GM12878 (cell line): ENCODE measurements at regions not wholly inside any gene's neighbourhood (a gene's known extent, or its start where the extent isn't known, plus 50 kb on each side); places are given as distances from the start of the nearest gene placed in this dataset.

Experiments
- ATAC-seq: fragments of 200-7000 bp; cut with Tn5 transposase; 3 replicates; pipeline ENCODE4 v1.9.1; 2020; ENCODE audit warnings: mild to moderate bottlenecking, moderate library complexity
- BruUV-seq: library from RNA; stranded (reverse); fragments of 400-500 nt; replicated peaks from 2 replicates; lab custom pipeline; 2021; lab: Mats Ljungman, UMichigan
- CTCF ChIA-PET: fragments of 300-600 bp; sonication (Branson Sonifier 250); formaldehyde crosslinking; extraction: SDS; loops from one replicate; lab custom pipeline; 2021; ENCODE audit warnings: inconsistent platforms; lab: Yijun Ruan, JAX
- POLR2A ChIA-PET: fragments of 350-600 bp; formaldehyde crosslinking; extraction: SDS; loops from one replicate; lab custom pipeline; 2021; ENCODE audit warnings: inconsistent platforms; lab: Charles Lee
- RAD21 ChIA-PET: fragments of 300-600 bp; sonication (Branson Sonifier 250); formaldehyde crosslinking; loops from one replicate; lab custom pipeline; 2023; ENCODE audit warnings: antibody characterized with exemption; ENCODE audit not compliant: unreplicated experiment; lab: Charles Lee
- SMC1A ChIA-PET: fragments of 300-600 bp; sonication (Branson Sonifier 250); formaldehyde crosslinking; loops from one replicate; lab custom pipeline; 2023; ENCODE audit not compliant: unreplicated experiment, uncharacterized antibody; lab: Charles Lee
- DNase-seq: peaks from one replicate; pipeline ENCODE4 v3.0.0-alpha.2; 2011; ENCODE audit warnings: low read depth, low spot score
- FAIRE-seq: peaks from 3 replicates; lab custom pipeline; 2011; peaks lifted over from hg19 to GRCh38; lab: Jason Lieb, UNC
- H2AFZ ChIP-seq: 2 replicates; pipeline ENCODE4 v1.6.0; 2011; ENCODE audit warnings: low read depth, low read length, control low read depth; ENCODE audit not compliant: control insufficient read depth
- H3K27ac ChIP-seq: 2 replicates; pipeline ENCODE4 v1.5.1; 2011; ENCODE audit warnings: control low read depth; ENCODE audit not compliant: control insufficient read depth, insufficient read depth
- H3K27me3 ChIP-seq, 2 experiments: replicated peaks in 1 of 2; 2 replicates each; pipeline versions ENCODE4 v1.6.0 to v1.6.1; 2011; ENCODE audit warnings: low read length in 1 of 2; ENCODE audit not compliant: control insufficient read depth in 2 of 2, insufficient read depth in 2 of 2
- H3K36me3 ChIP-seq, 2 experiments: 2 replicates each; pipeline ENCODE4 v1.5.1; 2011; ENCODE audit warnings: low read length in 1 of 2; ENCODE audit not compliant: control insufficient read depth in 2 of 2, insufficient read depth in 2 of 2
- H3K4me1 ChIP-seq: 2 replicates; pipeline ENCODE4 v1.6.1; 2011; ENCODE audit warnings: mild to moderate bottlenecking, low read length, moderate library complexity, mixed read lengths; ENCODE audit not compliant: control insufficient read depth, insufficient read depth
- H3K4me2 ChIP-seq: 2 replicates; pipeline ENCODE4 v1.6.0; 2011; ENCODE audit warnings: control low read depth; ENCODE audit not compliant: control insufficient read depth, insufficient read depth
- H3K4me3 ChIP-seq: fragments of 200-600 bp; sonication (generic); 2 replicates; pipeline ENCODE4 v1.5.1; 2016
- H3K79me2 ChIP-seq: 2 replicates; pipeline ENCODE4 v1.6.0; 2011; ENCODE audit warnings: low read length; ENCODE audit not compliant: control insufficient read depth, insufficient read depth
- H3K9ac ChIP-seq: 2 replicates; pipeline ENCODE4 v1.8.0; 2011; ENCODE audit warnings: low read length, control low read depth, mixed read lengths; ENCODE audit not compliant: control insufficient read depth, insufficient read depth
- H3K9me3 ChIP-seq: replicated peaks from 3 replicates; pipeline ENCODE4 v1.5.1; 2011; ENCODE audit warnings: mild to moderate bottlenecking, low read length; ENCODE audit not compliant: control insufficient read depth, insufficient read depth
- H4K20me1 ChIP-seq: 2 replicates; pipeline ENCODE4 v1.6.0; 2011; ENCODE audit not compliant: control insufficient read depth, insufficient read depth
- ATF7 ChIP-seq: fragments of 450-650 bp; IDR thresholded peaks from 2 replicates; pipeline ENCODE4 v1.6.1; 2016; ENCODE audit warnings: low read depth, mild to moderate bottlenecking
- ESRRA ChIP-seq: IDR thresholded peaks from 2 replicates; pipeline ENCODE4 v1.6.1; 2012; ENCODE audit warnings: mild to moderate bottlenecking, low read length, improper control_type of control experiment
- POLR2A ChIP-seq: IDR thresholded peaks from 2 replicates; pipeline ENCODE4 v1.6.1; 2011; ENCODE audit warnings: low read depth, mild to moderate bottlenecking, low read length
- RAD51 ChIP-seq: fragments of 450-650 bp; IDR thresholded peaks from 2 replicates; pipeline ENCODE4 v1.6.1; 2016; ENCODE audit warnings: moderate library complexity, mild to moderate bottlenecking, inconsistent platforms
- SREBF2 ChIP-seq: IDR thresholded peaks from 2 replicates; pipeline ENCODE4 v1.6.1; 2012; ENCODE audit warnings: mild to moderate bottlenecking, low read length
- SUPT20H ChIP-seq: IDR thresholded peaks from 2 replicates; pipeline ENCODE4 v1.6.1; 2011; ENCODE audit warnings: low read depth, mild to moderate bottlenecking, low read length, moderate library complexity, borderline replicate concordance; ENCODE audit not compliant: control insufficient read depth
- TARDBP ChIP-seq: IDR thresholded peaks from 2 replicates; pipeline ENCODE4 v1.6.1; 2016; ENCODE audit warnings: borderline replicate concordance
- TCF7 ChIP-seq: IDR thresholded peaks from 2 replicates; pipeline ENCODE4 v1.6.1; 2014; ENCODE audit warnings: antibody characterized with exemption, borderline replicate concordance
- WGBS: methylation state at CpG from one replicate; pipeline ENCODE4 v1.1.6; 2016; ENCODE audit warnings: low lambda C conversion rate; ENCODE audit not compliant: insufficient replicate concordance, insufficient coverage; ENCODE audit errors: missing lambda C conversion rate; 5-methylcytosine and 5-hydroxymethylcytosine counted together
- in situ Hi-C: fragments of 300-500 bp; cut with MboI; formaldehyde crosslinking; loops from 9 replicates; pipeline ENCODE4 v1.14.3; 2018; ENCODE audit warnings: mixed read lengths
- intact Hi-C: fragments of 100-400 bp; cut with micrococcal nuclease; formaldehyde crosslinking; loops from one replicate; pipeline ENCODE4 v1.14.2; 2022; ENCODE audit not compliant: unreplicated experiment
- TF ChIP-seq, protein P1 (sequence below): fragments of 450-650 bp; formaldehyde crosslinking; IDR thresholded peaks from 2 replicates; pipeline ENCODE4 v1.5.0; 2022; ENCODE audit warnings: mild to moderate bottlenecking, missing genetic modification characterization

GRCh38 chr11:100484948-100485347 is 202.1 kb upstream of the ARHGAP42 start:
- no TSS peak for BruUV-seq
- FAIRE-seq (no peak), ATAC-seq (no peak), DNase-seq (no peak)
- Histone ChIP-seq H3K27me3 (no peaks in the 10 kb centered on the region), H4K20me1 (no peaks in the 10 kb centered on the region), H3K27ac (no peak overlapping the region), H2AFZ (no peak overlapping the region), H3K36me3 (no peaks in the 10 kb centered on the region), H3K9me3 (no peaks in the 10 kb centered on the region), H3K4me2 (no peak overlapping the region), H3K4me3 (no peak overlapping the region), H3K79me2 (no peaks in the 10 kb centered on the region), H3K9ac (no peak overlapping the region), H3K4me1 (no peaks in the 10 kb centered on the region)
- ChIA-PET CTCF (no interaction called here), RAD21 (no interaction called here), POLR2A (no interaction called here), SMC1A (interaction anchor here (0.8 kb wide), 1 partner anchor 12 kb away, joined by 3 read pairs; no protein-coding TSS in a partner anchor)
- intact Hi-C loops (no loop called here), in situ Hi-C loops (no loop called here)
- TF ChIP-seq TARDBP (no peak), POLR2A (no peak), ESRRA (no peak), RAD51 (no peak)
- WGBS, result 2% methylated on average over 2 of the region's 2 CpGs

- no TSS peak for BruUV-seq
Observed at GRCh38 chr11:100498780-100499179, 188.3 kb upstream of the ARHGAP42 start.

More at GRCh38 chr11:100498780-100499179, 188.3 kb upstream of the ARHGAP42 start:
- no peaks in the 10 kb centered on the region for H4K20me1 ChIP-seq
- FAIRE-seq (no peak), ATAC-seq (no peak), DNase-seq (no peak)
- TF ChIP-seq TCF7 (no peak), SREBF2 (no peak), ATF7 (peak; percentile 59; the same call in 1 of the 2 replicates), SUPT20H (no peak)
- TF ChIP-seq, protein P1, sequence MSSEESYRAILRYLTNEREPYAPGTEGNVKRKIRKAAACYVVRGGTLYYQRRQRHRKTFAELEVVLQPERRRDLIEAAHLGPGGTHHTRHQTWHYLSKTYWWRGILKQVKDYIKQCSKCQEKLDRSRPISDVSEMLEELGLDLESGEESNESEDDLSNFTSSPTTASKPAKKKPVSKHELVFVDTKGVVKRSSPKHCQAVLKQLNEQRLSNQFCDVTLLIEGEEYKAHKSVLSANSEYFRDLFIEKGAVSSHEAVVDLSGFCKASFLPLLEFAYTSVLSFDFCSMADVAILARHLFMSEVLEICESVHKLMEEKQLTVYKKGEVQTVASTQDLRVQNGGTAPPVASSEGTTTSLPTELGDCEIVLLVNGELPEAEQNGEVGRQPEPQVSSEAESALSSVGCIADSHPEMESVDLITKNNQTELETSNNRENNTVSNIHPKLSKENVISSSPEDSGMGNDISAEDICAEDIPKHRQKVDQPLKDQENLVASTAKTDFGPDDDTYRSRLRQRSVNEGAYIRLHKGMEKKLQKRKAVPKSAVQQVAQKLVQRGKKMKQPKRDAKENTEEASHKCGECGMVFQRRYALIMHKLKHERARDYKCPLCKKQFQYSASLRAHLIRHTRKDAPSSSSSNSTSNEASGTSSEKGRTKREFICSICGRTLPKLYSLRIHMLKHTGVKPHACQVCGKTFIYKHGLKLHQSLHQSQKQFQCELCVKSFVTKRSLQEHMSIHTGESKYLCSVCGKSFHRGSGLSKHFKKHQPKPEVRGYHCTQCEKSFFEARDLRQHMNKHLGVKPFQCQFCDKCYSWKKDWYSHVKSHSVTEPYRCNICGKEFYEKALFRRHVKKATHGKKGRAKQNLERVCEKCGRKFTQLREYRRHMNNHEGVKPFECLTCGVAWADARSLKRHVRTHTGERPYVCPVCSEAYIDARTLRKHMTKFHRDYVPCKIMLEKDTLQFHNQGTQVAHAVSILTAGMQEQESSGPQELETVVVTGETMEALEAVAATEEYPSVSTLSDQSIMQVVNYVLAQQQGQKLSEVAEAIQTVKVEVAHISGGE, result no peak
- no peak overlapping the region for H3K4me3 ChIP-seq
- H2AFZ ChIP-seq, result no peak overlapping the region
- H3K4me2 ChIP-seq, result no peak overlapping the region
- H3K36me3 ChIP-seq, result no peaks in the 10 kb centered on the region
- no peaks in the 10 kb centered on the region for H3K27me3 ChIP-seq
- SMC1A ChIA-PET, result no interaction called here
- H3K9me3 ChIP-seq, result no peaks in the 10 kb centered on the region
- RAD21 ChIA-PET, result no interaction called here
- intact Hi-C loops (no loop called here), in situ Hi-C loops (no loop called here)
- 15% methylated on average over 3 of the region's 3 CpGs for WGBS
- no peaks in the 10 kb centered on the region for H3K4me1 ChIP-seq
- H3K9ac ChIP-seq, result no peak overlapping the region
- no peaks in the 10 kb centered on the region for H3K79me2 ChIP-seq
- CTCF ChIA-PET, result no interaction called here
- H3K27ac ChIP-seq, result no peak overlapping the region
- POLR2A ChIA-PET, result no interaction called here
